ENCODE measurements at regions not wholly inside any gene's neighbourhood (a gene's known extent, or its start where the extent isn't known, plus 50 kb on each side); places are given as distances from the start of the nearest gene placed in this dataset.
"Not testable (repeated sequence)": the region's sequence is repeated elsewhere in the genome, so short reads cannot be mapped to it uniquely, and the experiment has no call there.

DNA sequence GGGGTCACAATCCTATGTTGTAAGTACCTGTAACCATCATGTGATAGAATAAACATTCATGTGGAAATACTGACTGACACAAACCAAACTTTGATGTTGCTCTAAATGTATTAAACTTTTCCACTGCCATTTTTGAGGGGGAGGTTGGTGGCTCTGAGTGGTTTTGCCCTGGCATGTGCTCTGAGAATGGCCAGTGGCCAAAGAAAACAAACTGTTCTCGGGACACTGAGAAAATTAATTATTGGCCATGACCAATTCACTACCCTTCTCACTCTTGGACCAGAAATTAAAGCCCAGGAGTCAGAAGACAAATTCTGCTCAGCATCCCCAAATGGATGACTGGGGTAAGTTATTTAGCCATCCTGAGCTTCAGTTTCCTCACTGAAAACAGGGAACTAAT is 195.9 kb downstream of the XPNPEP1 start:
- DNase-seq = no peak

DNA sequence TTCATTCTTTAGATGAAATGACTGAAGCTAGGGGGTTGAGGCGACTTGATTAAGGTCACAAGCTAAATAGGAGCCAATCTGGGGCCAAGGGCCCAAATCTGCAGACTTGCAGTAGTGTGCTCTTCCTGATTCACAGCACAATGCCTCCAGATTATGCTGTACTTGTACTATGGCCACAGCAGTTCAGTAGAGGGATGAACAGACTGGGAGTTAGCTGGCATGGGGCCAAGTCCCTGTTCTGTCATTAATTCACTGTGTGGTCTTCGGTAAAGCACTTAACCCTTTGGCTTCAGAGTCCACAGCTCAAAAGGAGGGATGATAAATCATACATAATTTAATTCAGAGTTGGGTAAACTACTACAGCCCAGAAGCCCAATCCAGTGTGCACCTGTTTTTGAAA is 196.8 kb downstream of the XPNPEP1 start:
- no peak for DNase-seq

DNA sequence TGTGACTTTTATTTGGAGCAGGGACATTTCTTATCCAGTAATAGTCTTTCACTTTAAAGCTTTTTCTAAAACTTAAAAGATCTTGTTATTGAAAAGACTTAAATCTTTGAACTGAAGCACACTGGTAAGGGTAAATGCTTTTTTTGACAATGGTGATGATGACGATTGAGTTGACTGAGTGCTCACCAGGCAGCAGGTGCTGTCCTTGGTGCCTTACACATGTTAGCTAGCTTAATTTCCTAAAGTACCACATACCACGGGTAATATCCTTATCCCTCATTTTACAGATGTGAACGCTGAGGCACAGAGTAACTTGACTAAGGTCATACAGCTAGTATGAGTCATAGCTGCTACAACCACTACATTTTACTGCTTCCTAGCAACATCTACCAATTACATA is 200.0 kb downstream of the XPNPEP1 start:
- DNase-seq = no peak

DNA sequence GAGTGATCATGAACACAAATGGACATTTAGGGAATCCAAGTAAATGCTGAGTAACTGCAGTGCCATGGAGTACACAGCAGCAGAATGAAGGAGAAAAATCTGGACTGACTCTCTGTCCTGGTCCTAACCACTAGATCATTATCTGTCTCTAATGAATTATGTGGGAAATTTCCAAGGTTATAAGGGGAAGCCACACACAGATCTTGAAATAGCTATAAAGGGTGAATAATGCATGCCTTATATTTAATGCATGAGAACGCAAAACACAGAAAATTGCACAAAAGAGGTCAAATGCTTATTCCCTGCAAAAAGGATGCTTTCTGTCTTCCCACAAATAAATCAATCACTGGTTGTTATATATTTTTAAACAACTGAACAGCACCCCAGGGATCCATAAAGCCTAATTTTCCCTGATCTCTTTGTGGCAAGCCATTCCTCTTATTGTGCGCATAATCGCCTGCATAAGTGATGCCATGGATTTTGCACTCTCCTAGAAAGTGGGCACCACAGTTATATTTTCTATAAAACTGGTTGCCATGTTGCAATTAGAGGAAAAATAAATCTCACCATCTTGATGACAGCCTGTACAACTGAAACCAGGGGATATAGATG is 201.8 kb downstream of the XPNPEP1 start:
- no peak for DNase-seq

DNA sequence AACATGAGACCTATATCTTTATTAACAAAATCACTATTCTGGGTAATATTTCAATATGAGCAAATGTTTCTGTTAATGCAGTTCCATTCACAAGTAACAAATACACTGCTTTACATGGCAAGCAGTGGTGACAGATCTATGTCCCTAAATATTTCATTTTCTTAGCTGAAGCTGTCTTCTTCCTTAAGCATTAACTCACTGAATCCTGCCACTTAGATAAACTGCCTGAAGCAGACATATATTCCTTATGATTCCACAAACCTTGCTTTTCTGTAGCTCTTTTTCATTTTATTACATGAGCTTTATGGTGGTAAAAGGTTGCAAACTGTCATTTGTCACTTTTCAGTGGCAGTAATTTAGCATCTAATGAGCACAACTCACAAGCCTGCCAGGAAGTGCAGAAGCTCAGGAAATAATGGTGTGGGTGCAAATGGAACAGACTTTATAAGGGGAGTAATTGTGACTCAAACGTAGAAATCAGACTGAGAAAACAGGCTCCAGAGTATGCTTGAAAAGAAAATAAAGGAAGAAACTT is 217.2 kb downstream of the XPNPEP1 start:
- no peak for DNase-seq

DNA sequence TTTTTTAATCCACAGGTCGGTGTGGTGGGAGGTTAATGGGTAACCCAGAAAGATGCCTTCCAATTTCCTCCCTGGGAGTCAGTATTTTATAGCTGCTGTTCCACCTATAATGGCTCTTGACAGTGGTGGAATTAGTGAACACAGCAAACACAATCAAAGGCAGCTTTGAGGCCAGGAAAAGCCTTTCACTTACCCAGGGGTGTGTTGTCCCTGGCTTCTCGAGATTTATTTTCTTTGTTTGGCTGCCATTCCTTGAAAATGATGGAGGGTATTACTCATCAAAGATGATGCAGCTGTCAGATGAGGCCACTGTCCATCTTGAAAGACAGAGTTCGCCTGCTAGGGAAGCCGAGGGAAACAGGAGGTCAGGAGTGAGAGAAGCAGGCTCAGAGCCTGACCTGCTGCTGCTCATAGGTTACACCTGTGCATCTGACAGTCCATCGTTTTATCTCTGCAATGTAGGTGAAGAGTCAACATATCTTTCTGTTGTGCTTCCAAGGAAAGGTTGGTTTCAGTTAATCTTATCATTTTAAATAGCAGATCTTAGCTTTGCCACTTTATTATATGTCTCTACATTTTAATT is 221.6 kb downstream of the XPNPEP1 start:
- no peak for DNase-seq

DNA sequence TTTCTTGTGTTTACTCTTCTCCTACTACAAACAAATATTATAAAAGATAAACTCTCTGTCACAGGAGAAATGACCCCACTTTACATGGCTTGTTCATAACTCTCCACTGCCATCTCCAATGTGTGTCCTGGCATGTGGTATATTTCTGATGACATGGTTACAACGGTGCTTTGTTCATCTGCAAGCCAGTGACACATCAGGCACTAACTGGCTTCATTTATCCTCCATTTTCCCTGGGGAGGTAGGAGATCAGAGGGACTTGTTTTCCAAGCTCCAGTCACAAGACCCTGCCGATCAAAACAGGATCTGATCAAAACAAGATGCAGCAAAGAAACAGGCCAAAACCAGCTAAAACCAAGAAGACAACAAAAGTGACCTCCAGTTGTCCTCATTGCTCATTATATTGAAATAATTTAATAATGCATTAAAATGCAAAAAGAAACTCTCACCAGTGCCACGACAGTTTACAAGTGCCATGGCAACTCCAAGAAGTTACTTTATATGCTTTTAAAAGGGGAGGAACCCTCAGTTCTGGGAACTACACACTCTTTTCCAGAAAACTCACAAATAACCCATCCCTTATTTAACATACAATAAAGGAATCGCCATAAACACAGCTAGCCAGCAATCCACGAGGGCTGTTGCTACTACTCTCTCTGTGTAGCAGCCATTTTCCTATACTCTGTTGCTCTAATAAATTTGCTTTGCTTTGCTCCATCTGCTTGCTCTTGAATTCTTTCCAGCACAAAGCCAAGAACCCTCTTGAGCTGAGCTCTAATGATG is 224.2 kb downstream of the XPNPEP1 start:
- no peak for DNase-seq

DNA sequence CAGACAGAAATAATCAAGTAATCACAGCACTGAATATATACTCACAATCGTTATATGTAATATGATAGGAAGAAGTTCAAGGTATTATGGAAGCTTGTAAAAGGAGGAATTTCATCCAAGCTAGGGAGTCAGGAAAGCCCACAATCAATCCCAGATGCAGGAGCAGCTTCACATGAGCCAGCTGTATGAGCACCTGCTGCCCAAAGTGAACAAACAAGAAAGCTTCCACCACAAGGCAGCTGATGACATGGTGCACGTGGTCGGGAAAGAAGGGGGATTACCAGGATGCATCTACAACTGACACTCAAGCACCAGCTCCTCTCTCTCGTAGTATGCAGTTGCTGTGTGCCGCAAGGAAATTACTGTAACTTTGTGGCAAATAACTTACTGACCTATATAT is 225.2 kb downstream of the XPNPEP1 start:
- DNase-seq = no peak

DNA sequence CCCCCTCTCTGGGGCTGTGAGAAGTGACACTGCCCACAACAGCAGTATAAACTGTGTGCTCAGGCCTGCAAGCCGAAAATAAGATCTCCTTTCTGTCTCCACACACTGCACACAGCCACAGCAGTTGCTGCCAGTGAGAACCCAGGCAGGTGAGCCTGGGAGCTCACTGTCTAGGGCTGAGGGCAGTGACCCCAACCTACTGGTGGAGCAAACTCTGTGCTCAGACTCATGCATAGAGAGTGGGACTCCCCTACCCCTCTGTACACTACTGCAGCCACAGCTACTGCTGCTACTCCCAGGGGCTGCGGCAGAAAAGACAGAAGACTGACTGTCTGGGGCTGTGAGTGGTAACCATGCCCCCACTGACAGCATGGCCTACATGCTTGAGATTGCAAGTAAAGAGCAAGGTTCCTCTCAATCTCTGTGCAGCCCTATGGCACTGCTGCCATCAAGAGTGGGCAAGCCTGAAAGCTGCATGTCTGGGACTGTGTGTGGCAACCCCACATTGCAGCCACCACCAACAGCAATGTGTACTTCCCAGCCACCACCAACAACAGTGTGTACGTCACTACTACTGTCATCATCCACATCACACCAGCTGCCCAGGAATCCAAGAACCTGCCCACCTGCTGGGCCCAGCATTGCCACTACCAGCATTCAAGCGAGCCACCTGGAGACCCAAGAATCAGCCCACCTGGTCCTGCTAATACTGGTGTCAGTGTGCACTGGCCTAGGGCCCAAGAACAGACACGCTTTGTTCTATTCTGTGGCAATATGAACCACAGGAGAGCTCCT is 226.1 kb downstream of the XPNPEP1 start:
- DNase-seq = no peak

DNA sequence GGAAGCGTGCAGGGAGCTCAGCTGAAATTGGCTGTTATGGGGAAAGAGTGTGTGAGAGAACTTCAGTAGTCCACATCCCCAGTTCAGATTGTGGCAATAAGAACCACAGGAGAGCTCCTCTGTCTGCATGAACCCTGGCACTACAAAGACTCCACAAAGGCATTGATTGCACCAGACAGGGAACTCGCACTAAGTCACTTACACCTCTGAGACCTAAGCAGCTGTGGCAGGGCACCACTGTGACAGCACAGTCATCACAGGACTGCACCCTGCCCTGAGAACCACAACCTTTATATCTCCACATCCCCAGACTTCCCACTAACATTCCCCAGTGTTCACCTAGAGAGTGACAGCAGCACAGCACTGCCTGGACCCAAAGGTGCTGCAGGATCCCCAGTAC is 226.8 kb downstream of the XPNPEP1 start:
- no peak for DNase-seq

DNA sequence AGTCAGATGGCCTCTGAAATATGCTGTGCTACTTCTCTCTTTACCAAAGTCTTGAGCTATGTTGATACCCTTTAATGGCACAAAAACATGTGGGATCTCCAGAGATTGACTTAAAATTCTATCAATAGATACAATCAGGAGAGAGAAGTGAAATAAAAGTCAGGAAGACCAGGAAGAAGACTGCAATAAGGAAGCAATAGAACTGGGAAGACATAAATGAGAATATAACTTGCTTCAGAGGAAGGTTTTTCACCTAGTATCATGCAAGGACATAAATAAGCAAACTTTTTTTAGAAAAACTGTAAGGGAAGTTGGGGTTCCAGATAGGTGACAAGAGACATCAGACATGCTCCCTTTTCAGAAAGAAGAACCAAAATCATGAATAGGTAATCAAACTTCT is 227.3 kb downstream of the XPNPEP1 start:
- DNase-seq = no peak

DNA sequence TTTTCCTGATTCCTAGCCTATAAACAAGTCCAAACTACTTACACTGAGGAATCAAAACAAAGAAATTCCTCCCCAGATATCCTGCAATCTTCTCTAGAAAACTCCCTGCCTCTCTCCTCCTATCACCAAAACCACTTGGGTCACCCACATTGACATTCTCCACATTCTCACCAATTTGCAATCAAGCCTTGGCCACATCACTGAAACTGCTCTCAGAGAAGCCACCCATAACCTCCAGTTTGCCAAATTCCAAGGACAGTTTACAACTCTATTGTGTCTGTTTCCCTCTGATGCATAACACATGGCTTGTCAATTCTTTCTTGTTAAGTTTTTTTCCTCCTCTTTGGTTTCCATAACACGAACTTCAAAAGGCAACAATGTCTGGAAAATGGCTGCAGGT is 233.5 kb downstream of the XPNPEP1 start:
- DNase-seq = no peak

DNA sequence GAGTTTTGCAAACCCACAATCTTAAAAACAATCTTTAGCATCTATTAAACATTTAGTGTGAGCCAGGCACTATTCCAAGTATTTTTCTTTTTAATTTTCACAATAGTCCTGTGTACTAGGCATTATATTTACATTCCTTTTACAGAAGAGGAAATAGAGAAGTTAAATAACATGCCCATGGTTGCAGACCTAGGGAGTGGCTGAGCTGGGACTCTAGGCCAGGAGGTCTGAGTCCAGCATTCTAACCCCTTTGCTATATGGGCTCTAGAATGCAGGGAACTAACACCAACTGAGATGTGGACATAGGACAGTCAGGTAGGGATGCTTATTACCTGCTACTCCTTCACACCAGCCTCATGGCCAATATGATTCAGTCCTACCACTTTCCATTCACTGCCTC is 243.8 kb downstream of the XPNPEP1 start:
- no peak for DNase-seq

DNA sequence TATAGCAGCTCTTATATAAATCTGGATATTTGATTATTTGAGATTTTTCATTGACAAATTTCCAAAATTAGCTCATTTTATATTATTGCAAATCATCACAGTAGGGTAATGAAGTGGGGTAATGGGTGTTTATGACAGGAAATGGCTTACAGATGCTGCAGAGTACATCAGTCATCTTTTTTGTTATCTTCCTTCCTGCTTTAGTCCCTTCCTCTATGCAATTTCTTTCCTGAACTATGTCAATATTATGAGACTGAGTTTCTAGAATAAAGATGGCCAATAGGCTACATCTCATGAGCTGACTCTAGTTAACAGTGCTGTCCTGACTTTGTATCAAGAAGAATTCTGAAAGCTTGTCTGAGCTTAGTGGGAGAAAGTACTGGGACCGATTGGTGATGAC is 244.5 kb downstream of the XPNPEP1 start:
- DNase-seq = no peak

DNA sequence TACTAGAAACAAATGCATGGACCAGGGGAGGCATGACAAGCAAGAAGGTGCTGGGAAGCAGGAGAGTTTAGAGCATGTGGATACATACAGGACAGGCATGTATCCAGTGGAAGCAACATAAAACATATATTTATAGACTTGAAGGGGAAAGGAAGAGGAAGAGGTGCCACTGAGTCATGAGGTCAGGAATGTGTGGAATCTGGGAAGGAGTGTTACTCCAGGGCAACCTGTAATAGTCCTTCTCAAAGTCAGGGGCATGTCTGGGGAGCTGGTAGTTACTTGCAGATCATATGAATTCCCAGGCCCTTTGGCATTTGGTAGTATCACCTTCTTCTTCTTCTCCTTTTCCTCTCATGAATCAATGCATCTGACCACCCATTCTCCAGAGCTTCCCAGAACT is 246.6 kb downstream of the XPNPEP1 start:
- DNase-seq = no peak

DNA sequence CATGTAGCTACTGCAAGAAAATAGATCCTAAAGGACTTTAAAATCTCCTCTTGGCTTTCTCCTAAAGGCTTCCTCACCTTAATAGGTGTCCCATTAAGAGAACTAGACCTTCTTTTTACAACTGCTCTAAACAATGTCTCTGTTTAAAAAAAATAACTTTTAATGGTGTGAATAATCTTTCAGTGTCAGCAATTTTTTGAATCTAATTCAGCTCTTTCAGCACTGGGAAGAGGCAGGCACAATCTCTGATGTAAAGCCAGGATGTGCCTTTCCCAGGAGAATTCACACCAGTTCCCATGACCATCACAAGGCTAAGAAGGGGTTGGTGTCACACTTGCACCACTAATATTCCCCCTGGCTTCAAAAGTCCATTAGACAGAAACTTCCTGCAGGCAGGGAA is 254.6 kb downstream of the XPNPEP1 start:
- no peak for DNase-seq

DNA sequence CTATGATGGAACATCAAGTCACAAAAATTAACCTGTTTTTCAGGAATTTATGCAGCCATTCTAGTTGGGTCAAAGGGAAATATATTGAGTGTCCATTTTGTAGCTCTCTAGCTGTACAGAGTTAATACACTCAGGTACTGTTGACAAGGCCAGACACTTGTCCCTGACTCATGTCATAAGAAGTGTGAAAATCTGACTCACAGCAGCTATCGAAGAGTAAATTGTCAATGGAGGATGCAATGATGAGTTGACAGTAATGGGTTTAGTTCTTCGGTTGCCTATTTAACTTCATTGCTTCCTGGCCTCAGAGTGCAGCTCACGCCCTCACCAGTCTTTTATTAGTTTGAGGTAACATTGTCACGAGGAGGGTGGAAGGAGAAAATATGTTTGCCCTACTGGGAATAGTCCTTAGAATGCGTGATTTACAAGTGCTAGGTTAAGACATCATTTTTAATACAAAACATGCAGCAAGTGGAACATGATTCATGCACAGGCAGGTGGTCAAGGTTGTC is 255.1 kb downstream of the XPNPEP1 start:
- no peak for DNase-seq

DNA sequence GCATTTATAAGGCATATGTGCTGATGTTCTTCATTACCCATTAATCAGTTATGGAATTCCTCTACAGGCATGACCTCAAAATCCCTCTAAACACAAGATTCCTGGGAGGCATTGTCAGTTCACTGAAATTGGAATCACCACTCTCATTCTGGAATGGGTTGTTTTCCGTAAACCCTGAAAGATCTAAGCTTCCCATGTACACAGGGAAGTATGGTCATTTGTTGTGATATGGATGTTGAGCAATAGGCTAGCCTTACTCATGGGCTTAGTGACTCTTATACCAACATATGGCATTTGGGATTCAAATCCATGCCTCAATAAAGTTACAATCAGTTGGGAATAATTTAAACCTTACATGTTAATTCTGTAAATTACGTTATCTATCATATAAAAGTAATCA is 258.0 kb downstream of the XPNPEP1 start:
- DNase-seq = no peak

DNA sequence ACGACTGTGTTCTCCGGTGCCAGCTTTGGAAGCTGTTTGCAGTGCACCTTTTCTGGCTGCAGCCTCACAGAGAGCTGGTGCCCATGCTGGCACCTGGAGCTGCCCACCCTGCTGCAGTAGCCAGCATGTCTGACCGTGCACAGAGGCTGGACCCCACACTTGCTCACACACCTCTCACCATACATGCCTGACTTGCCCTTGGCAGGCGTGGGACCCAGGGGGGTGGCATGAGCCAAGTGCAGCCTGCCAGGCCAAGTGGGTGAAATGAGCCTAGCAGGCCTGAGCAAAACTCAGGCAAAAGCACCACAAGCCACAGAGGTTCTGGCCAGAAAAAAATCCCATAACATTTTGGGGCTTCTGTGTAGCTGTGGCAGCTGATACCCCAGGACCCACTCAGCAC is 258.8 kb downstream of the XPNPEP1 start:
- DNase-seq = no peak

DNA sequence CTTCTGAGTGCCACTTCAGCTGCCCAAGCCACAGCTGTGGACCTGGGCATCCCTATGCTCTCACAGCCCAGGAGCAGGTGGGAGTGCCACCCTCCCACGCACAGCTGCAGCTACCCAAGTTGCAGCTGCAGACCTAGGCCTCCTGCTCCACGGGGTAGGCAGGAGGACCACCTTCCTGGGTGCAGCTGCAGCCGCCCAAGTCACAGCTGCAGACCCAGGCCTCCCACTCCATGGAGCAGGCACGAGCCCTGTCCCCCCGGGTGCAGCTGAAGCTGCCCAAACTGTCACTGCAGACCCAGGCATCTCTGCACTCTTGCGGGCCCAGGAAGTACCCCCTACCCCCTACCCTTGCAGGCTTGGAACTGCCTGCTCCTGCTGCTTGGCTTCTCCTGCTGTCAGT is 260.2 kb downstream of the XPNPEP1 start:
- no peak for DNase-seq

DNA sequence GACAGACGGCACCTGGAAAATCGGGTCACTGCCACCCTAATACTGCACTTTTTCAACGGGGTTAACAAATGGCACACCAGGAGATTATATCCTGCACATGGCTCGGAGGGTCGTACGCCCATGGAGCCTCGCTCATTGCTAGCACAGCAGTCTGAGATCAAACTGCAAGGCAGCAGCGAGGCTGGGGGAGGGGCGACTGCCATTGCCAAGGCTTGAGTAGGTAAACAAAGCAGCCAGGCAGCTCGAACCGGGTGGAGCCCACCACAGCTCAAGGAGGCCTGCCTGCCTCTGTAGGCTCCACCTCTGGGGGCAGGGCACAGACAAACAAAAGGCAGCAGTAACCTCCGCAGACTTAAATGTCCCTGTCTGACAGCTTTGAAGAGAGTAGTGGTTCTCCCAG is 270.7 kb downstream of the XPNPEP1 start:
- DNase-seq = not testable (repeated sequence)

DNA sequence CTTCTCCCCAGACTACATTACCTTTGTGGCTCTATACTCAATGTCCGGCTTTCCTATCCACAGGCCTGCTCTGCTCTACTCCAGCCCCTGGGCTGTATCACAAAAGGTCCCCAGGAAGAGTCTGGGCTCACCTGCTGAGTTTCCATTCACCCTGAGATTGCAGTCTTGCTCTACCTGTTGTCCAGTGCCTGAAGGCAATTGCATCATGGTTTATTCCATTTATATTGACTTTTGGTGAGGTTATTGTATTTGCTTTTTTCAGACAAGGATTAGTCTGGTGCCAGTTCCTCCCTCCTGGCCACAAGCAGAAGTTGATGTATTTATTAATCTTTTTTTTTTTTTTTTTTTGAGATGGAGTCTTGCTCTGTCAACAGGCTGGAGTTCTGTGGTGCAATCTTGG is 273.1 kb downstream of the XPNPEP1 start:
- no peak for DNase-seq

DNA sequence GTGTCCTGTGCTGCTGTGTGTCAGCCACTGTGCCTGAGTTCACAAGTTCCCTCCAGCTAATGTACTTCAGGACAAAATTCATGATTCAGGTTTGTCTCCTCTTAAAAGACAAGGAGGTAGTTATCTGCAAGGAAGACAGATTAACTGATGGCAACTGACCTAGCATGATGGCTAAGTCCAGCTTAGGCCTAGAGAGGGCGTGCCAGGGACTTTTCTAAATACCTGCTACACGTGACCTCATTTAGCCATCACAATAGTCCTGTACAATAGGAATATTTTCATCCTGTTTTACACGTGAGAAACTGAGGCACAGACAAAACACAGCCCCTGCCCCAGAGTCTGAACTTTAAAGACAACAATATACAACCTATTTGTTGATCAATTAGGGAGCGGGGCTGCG is 275.7 kb downstream of the XPNPEP1 start:
- DNase-seq = no peak

Measured in NCI-H1092 treated with DMSO at 0.1 percent for 48 hours (cell line).